Astrocyte of the cerebellum (primary cell): ENCODE measurements at regions not wholly inside any gene's neighbourhood (a gene's known extent, or its start where the extent isn't known, plus 50 kb on each side); places are given as distances from the start of the nearest gene placed in this dataset.

Experiments
- DNase-seq: peaks from one replicate; pipeline ENCODE4 v3.0.0-alpha.2; 2011; ENCODE audit warnings: low read depth
- H3K4me3 ChIP-seq: 2 replicates; pipeline ENCODE4 v1.5.1; 2011; ENCODE audit warnings: mild to moderate bottlenecking, low read depth, low read length, moderate library complexity
- CTCF ChIP-seq: IDR thresholded peaks from 2 replicates; pipeline ENCODE4 v1.5.1; 2012; ENCODE audit warnings: low read length, low read depth, moderate library complexity, mild to moderate bottlenecking; ENCODE audit errors: missing control alignments
- in situ Hi-C: cut with HindIII; loops from 2 replicates; pipeline ENCODE4 v1.10.0; 2017; ENCODE audit warnings: low sequenced_read_pairs

- in situ Hi-C loops, result no loop called here
- no peak for TF ChIP-seq CTCF
- H3K4me3 ChIP-seq, result no peak overlapping the region
- no peak for DNase-seq
These were observed 890.7 kb upstream of the CELF4 start for GRCh38 chr18:38456253-38456652.

GRCh38 chr18:38454764-38455469 is 889.3 kb upstream of the CELF4 start:
- no peak for DNase-seq
- H3K4me3 ChIP-seq, result no peak overlapping the region
- in situ Hi-C loops, result no loop called here
- TF ChIP-seq CTCF, result no peak

- in situ Hi-C loops, result no loop called here
- no peak for TF ChIP-seq CTCF
- H3K4me3 ChIP-seq, result no peak overlapping the region
- no peak for DNase-seq
These were observed 888.3 kb upstream of the CELF4 start for GRCh38 chr18:38453880-38454279.

- in situ Hi-C loops, result no loop called here
- no peak for TF ChIP-seq CTCF
- no peak for DNase-seq
- no peak overlapping the region for H3K4me3 ChIP-seq
These were observed 885.3 kb upstream of the CELF4 start for GRCh38 chr18:38450876-38451275.

- no peak for TF ChIP-seq CTCF
- in situ Hi-C loops, result no loop called here
- no peak for DNase-seq
- H3K4me3 ChIP-seq, result no peak overlapping the region
These were observed 880.2 kb upstream of the CELF4 start for GRCh38 chr18:38445804-38446145.

- no peak for TF ChIP-seq CTCF
- in situ Hi-C loops, result no loop called here
- no peak for DNase-seq
- H3K4me3 ChIP-seq, result no peak overlapping the region
These were observed 879.6 kb upstream of the CELF4 start for GRCh38 chr18:38444971-38445803.
